ENCODE measurements at regions not wholly inside any gene's neighbourhood (a gene's known extent, or its start where the extent isn't known, plus 50 kb on each side); places are given as distances from the start of the nearest gene placed in this dataset.

GRCh38 chr2:213227458-213227857, 56.8 kb upstream of the SPAG16 start:
- H3K4me1 ChIP-seq (ENCODE audit: control insufficient read depth in 2 of 2, insufficient read depth in 2 of 2, low read length in 1 of 2): no peaks in the 10 kb centered on the region
- H3K27ac ChIP-seq (ENCODE audit: low read depth in 2 of 2, low read length in 1 of 2): no peak overlapping the region
- H3K4me3 ChIP-seq (ENCODE audit: low read depth in 1 of 2, low read length in 2 of 2): no peak overlapping the region
- H3K27me3 ChIP-seq (ENCODE audit: control insufficient read depth in 1 of 2, insufficient read depth in 2 of 2, low read length in 2 of 2): no peaks in the 10 kb centered on the region
- no peaks in the 10 kb centered on the region for H3K36me3 ChIP-seq (ENCODE audit: control insufficient read depth in 2 of 2, insufficient read depth in 2 of 2, low read length in 1 of 2)
- H3K9me3 ChIP-seq (ENCODE audit: control insufficient read depth in 2 of 2, insufficient read depth in 1 of 2, low read depth in 1 of 2, low read length in 1 of 2): no peaks in the 10 kb centered on the region

- no peaks in the 10 kb centered on the region for H3K36me3 ChIP-seq (ENCODE audit: control insufficient read depth in 2 of 2, insufficient read depth in 2 of 2, low read length in 1 of 2)
- H3K4me1 ChIP-seq (ENCODE audit: control insufficient read depth in 2 of 2, insufficient read depth in 2 of 2, low read length in 1 of 2): no peaks in the 10 kb centered on the region
- WGBS, 2 donors: 93% methylated on average over 1 of the region's 1 CpG
- no peak overlapping the region for H3K27ac ChIP-seq (ENCODE audit: low read depth in 2 of 2, low read length in 1 of 2)
- H3K27me3 ChIP-seq (ENCODE audit: control insufficient read depth in 1 of 2, insufficient read depth in 2 of 2, low read length in 2 of 2): no peaks in the 10 kb centered on the region
- no peak overlapping the region for H3K4me3 ChIP-seq (ENCODE audit: low read depth in 1 of 2, low read length in 2 of 2)
- H3K9me3 ChIP-seq (ENCODE audit: control insufficient read depth in 2 of 2, insufficient read depth in 1 of 2, low read depth in 1 of 2, low read length in 1 of 2): no peaks in the 10 kb centered on the region
Measured at GRCh38 chr2:213228638-213229037, 55.6 kb upstream of the SPAG16 start.

GRCh38 chr2:213229814-213230213, 54.5 kb upstream of the SPAG16 start:
- WGBS, 2 donors: 58 to 67% methylated on average over 8 of the region's 8 CpGs
- H3K9me3 ChIP-seq (ENCODE audit: control insufficient read depth in 2 of 2, insufficient read depth in 1 of 2, low read depth in 1 of 2, low read length in 1 of 2): no peaks in the 10 kb centered on the region
- no peaks in the 10 kb centered on the region for H3K27me3 ChIP-seq (ENCODE audit: control insufficient read depth in 1 of 2, insufficient read depth in 2 of 2, low read length in 2 of 2)
- H3K4me3 ChIP-seq (ENCODE audit: low read depth in 1 of 2, low read length in 2 of 2): no peak overlapping the region
- no peaks in the 10 kb centered on the region for H3K36me3 ChIP-seq (ENCODE audit: control insufficient read depth in 2 of 2, insufficient read depth in 2 of 2, low read length in 1 of 2)
- no peaks in the 10 kb centered on the region for H3K4me1 ChIP-seq (ENCODE audit: control insufficient read depth in 2 of 2, insufficient read depth in 2 of 2, low read length in 1 of 2)
- no peak overlapping the region for H3K27ac ChIP-seq (ENCODE audit: low read depth in 2 of 2, low read length in 1 of 2)

- WGBS, 2 donors: 90 to 91% methylated on average over 1 of the region's 1 CpG
- Histone ChIP-seq H3K27me3 (ENCODE audit: control insufficient read depth in 1 of 2, insufficient read depth in 2 of 2, low read length in 2 of 2) (no peaks in the 10 kb centered on the region), H3K4me3 (ENCODE audit: low read depth in 1 of 2, low read length in 2 of 2) (no peak overlapping the region), H3K9me3 (ENCODE audit: control insufficient read depth in 2 of 2, insufficient read depth in 1 of 2, low read depth in 1 of 2, low read length in 1 of 2) (no peaks in the 10 kb centered on the region), H3K27ac (ENCODE audit: low read depth in 2 of 2, low read length in 1 of 2) (no peak overlapping the region), H3K36me3 (ENCODE audit: control insufficient read depth in 2 of 2, insufficient read depth in 2 of 2, low read length in 1 of 2) (no peaks in the 10 kb centered on the region), H3K4me1 (ENCODE audit: control insufficient read depth in 2 of 2, insufficient read depth in 2 of 2, low read length in 1 of 2) (no peaks in the 10 kb centered on the region)
Measured at GRCh38 chr2:213231966-213232365, 52.3 kb upstream of the SPAG16 start.

GRCh38 chr2:213232649-213233437, 51.4 kb upstream of the SPAG16 start:
- H3K27me3 ChIP-seq (ENCODE audit: control insufficient read depth in 1 of 2, insufficient read depth in 2 of 2, low read length in 2 of 2): no peaks in the 10 kb centered on the region
- H3K9me3 ChIP-seq (ENCODE audit: control insufficient read depth in 2 of 2, insufficient read depth in 1 of 2, low read depth in 1 of 2, low read length in 1 of 2): no peaks in the 10 kb centered on the region
- H3K4me1 ChIP-seq (ENCODE audit: control insufficient read depth in 2 of 2, insufficient read depth in 2 of 2, low read length in 1 of 2): no peaks in the 10 kb centered on the region

GRCh38 chr2:213233438-213234330, 50.6 kb upstream of the SPAG16 start:
- Histone ChIP-seq H3K4me1 (ENCODE audit: control insufficient read depth in 2 of 2, insufficient read depth in 2 of 2, low read length in 1 of 2) (no peaks in the 10 kb centered on the region), H3K36me3 (ENCODE audit: control insufficient read depth in 2 of 2, insufficient read depth in 2 of 2, low read length in 1 of 2) (no peaks in the 10 kb centered on the region), H3K9me3 (ENCODE audit: control insufficient read depth in 2 of 2, insufficient read depth in 1 of 2, low read depth in 1 of 2, low read length in 1 of 2) (no peaks in the 10 kb centered on the region), H3K27me3 (ENCODE audit: control insufficient read depth in 1 of 2, insufficient read depth in 2 of 2, low read length in 2 of 2) (no peaks in the 10 kb centered on the region), H3K27ac (ENCODE audit: low read depth in 2 of 2, low read length in 1 of 2) (no peak overlapping the region), H3K4me3 (ENCODE audit: low read depth in 1 of 2, low read length in 2 of 2) (no peak overlapping the region)
- WGBS, 2 donors: 41 to 50% methylated on average over 2 of the region's 2 CpGs

More at GRCh38 chr2:213232649-213233437, 51.4 kb upstream of the SPAG16 start:
- Histone ChIP-seq H3K4me3 (ENCODE audit: low read depth in 1 of 2, low read length in 2 of 2) (no peak overlapping the region), H3K27ac (ENCODE audit: low read depth in 2 of 2, low read length in 1 of 2) (no peak overlapping the region), H3K36me3 (ENCODE audit: control insufficient read depth in 2 of 2, insufficient read depth in 2 of 2, low read length in 1 of 2) (no peaks in the 10 kb centered on the region)
- 49 to 51% methylated on average over 8 of the region's 8 CpGs for WGBS, 2 donors

Data from esophagus (tissue), 2 donors.